ENCODE measurements at regions not wholly inside any gene's neighbourhood (a gene's known extent, or its start where the extent isn't known, plus 50 kb on each side); places are given as distances from the start of the nearest gene placed in this dataset.

DNA sequence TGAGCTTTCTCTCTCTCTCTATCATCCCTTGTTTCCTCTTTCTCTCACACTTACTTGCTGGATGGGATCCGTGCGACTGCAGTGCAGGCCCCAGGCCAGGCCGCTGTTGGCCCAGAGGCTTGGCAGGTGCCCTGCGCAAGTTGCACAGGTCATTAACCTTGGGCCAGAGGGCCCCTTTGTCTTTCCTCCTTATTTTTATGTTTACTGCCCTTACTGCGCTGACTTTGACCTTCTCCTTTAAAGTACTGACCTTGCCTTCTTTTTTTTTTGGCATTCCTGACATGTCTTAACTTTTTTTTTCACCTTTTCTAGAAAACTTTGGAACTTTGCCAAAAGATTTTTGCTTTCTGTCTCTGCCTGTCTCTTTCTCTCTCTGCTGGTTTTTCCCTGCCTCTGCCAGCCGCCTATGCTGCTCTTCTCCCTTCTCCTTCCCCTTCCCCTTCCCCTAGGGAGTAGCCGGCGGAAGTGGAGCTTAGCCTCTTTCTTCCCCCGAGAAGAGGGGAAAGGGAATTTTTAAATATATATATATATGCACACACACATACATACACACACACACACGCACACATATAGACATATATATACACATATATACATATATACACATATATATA is 59.6 kb upstream of the CDH4 start:
- Histone ChIP-seq H3K4me1 (ENCODE audit: control insufficient read depth in 1 of 2, insufficient read depth in 1 of 2, low read depth in 1 of 2, low read length in 1 of 2) (no peaks in the 10 kb centered on the region), H3K27me3 (peaks cover 10% of the 10 kb centered on the region), H3K36me3 (no peaks in the 10 kb centered on the region), H3K9me3 (no peaks in the 10 kb centered on the region), H3K27ac (no peak overlapping the region), H3K4me3 (ENCODE audit: low read depth in 1 of 2, low read length in 1 of 2) (no peak overlapping the region)
- TF ChIP-seq, protein P1, sequence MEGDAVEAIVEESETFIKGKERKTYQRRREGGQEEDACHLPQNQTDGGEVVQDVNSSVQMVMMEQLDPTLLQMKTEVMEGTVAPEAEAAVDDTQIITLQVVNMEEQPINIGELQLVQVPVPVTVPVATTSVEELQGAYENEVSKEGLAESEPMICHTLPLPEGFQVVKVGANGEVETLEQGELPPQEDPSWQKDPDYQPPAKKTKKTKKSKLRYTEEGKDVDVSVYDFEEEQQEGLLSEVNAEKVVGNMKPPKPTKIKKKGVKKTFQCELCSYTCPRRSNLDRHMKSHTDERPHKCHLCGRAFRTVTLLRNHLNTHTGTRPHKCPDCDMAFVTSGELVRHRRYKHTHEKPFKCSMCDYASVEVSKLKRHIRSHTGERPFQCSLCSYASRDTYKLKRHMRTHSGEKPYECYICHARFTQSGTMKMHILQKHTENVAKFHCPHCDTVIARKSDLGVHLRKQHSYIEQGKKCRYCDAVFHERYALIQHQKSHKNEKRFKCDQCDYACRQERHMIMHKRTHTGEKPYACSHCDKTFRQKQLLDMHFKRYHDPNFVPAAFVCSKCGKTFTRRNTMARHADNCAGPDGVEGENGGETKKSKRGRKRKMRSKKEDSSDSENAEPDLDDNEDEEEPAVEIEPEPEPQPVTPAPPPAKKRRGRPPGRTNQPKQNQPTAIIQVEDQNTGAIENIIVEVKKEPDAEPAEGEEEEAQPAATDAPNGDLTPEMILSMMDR (IDR thresholded peaks at IDR 0.05) = no peak

DNA sequence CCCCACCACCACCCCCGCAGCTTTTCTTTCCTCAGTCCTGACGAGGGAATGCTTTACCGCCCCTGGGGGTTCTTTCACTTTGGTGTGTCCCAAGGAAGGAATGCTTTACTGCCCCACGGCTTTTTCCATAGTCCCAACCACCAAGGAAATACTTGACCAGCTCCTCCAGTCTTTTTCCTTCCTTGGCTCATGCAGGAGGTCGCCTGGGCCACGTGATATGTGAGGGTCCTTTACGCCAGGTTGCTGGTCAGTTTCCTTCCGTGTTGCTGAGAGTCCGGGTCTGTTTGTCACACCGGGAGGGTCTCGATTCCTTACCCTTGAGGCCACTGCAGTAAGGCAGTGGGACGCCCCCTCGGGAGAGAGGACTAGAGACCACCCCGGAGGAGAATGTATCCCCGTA is 58.9 kb upstream of the CDH4 start:
- H3K4me1 ChIP-seq (ENCODE audit: control insufficient read depth in 1 of 2, insufficient read depth in 1 of 2, low read depth in 1 of 2, low read length in 1 of 2) = no peaks in the 10 kb centered on the region
- H3K27ac ChIP-seq = no peak overlapping the region
- no peaks in the 10 kb centered on the region for H3K36me3 ChIP-seq
- H3K27me3 ChIP-seq = peaks cover 10% of the 10 kb centered on the region
- no peaks in the 10 kb centered on the region for H3K9me3 ChIP-seq
- H3K4me3 ChIP-seq (ENCODE audit: low read depth in 1 of 2, low read length in 1 of 2) = no peak overlapping the region
- TF ChIP-seq, protein P1 (IDR thresholded peaks at IDR 0.05) = no peak
